ENCODE measurements at regions not wholly inside any gene's neighbourhood (a gene's known extent, or its start where the extent isn't known, plus 50 kb on each side); places are given as distances from the start of the nearest gene placed in this dataset.

DNA sequence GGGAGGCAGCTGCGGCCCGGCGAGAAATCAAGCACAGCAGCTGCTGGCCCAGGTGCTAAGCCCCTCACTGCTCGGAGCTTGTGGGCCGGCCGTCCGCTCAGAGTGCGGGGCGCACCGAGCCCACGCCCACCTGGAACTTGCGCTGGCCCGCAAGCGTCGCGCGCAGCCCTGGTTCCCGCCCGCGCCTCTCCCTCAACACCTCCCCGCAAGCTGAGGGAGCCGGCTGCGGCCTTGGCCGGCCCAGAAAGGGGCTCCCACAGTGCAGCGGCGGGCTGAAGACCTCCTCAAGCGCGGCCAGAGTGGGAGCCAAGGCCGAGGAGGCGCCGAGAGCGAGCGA, 92.9 kb downstream of the HAPSTR1 start:
- TF ChIP-seq ESRRG (CRISPR knock-in tag; IDR thresholded peaks at IDR 0.05) (no peak), OSR1 (CRISPR knock-in tag; IDR thresholded peaks at IDR 0.05) (no peak), ZC3H10 (CRISPR knock-in tag; IDR thresholded peaks at IDR 0.05) (no peak), ZFP30 (CRISPR knock-in tag; IDR thresholded peaks at IDR 0.05) (no peak), TOX (CRISPR knock-in tag; IDR thresholded peaks at IDR 0.05; ENCODE audit: borderline replicate concordance) (no peak), ZNF8 (CRISPR knock-in tag; IDR thresholded peaks at IDR 0.05) (no peak), PPARA (CRISPR knock-in tag; IDR thresholded peaks at IDR 0.05; ENCODE audit: borderline replicate concordance) (no peak), ARNTL (CRISPR knock-in tag; IDR thresholded peaks at IDR 0.05; ENCODE audit: borderline replicate concordance, low read depth) (no peak), TCF4 (CRISPR knock-in tag; IDR thresholded peaks at IDR 0.05; ENCODE audit: borderline replicate concordance) (no peak), SNAI2 (CRISPR knock-in tag; IDR thresholded peaks at IDR 0.05) (no peak), ZNF565 (CRISPR knock-in tag; conservative IDR thresholded peaks at IDR 0.05; ENCODE audit: low read depth) (no peak), ZNF70 (CRISPR knock-in tag; IDR thresholded peaks at IDR 0.05) (no peak)
- TF ChIP-seq, protein P1, sequence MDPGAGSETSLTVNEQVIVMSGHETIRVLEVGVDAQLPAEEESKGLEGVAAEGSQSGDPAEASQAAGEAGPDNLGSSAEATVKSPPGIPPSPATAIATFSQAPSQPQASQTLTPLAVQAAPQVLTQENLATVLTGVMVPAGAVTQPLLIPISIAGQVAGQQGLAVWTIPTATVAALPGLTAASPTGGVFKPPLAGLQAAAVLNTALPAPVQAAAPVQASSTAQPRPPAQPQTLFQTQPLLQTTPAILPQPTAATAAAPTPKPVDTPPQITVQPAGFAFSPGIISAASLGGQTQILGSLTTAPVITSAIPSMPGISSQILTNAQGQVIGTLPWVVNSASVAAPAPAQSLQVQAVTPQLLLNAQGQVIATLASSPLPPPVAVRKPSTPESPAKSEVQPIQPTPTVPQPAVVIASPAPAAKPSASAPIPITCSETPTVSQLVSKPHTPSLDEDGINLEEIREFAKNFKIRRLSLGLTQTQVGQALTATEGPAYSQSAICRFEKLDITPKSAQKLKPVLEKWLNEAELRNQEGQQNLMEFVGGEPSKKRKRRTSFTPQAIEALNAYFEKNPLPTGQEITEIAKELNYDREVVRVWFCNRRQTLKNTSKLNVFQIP (CRISPR knock-in tag; IDR thresholded peaks at IDR 0.05; ENCODE audit: borderline replicate concordance, low read depth) = no peak
- TF ChIP-seq, protein P2, sequence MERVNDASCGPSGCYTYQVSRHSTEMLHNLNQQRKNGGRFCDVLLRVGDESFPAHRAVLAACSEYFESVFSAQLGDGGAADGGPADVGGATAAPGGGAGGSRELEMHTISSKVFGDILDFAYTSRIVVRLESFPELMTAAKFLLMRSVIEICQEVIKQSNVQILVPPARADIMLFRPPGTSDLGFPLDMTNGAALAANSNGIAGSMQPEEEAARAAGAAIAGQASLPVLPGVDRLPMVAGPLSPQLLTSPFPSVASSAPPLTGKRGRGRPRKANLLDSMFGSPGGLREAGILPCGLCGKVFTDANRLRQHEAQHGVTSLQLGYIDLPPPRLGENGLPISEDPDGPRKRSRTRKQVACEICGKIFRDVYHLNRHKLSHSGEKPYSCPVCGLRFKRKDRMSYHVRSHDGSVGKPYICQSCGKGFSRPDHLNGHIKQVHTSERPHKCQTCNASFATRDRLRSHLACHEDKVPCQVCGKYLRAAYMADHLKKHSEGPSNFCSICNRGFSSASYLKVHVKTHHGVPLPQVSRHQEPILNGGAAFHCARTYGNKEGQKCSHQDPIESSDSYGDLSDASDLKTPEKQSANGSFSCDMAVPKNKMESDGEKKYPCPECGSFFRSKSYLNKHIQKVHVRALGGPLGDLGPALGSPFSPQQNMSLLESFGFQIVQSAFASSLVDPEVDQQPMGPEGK (CRISPR knock-in tag; IDR thresholded peaks at IDR 0.05; ENCODE audit: borderline replicate concordance) = no peak

Measured in SK-N-SH treated with all-trans-retinoic acid at 6 μM for 48 hours (cell line).